MM.1S (cell line): ENCODE measurements at regions not wholly inside any gene's neighbourhood (a gene's known extent, or its start where the extent isn't known, plus 50 kb on each side); places are given as distances from the start of the nearest gene placed in this dataset.

Source experiments
- DNase-seq: peaks from one replicate; pipeline ENCODE4 v3.0.0-alpha.2; 2015
- H2AFZ ChIP-seq: fragments of 300-600 bp; sonication (generic); 2 replicates; pipeline ENCODE4 v1.6.0; 2016; ENCODE audit warnings: antibody characterized with exemption, low read length
- H3F3A ChIP-seq: fragments of 300-600 bp; sonication (generic); 2 replicates; pipeline ENCODE4 v1.6.1; 2016; ENCODE audit warnings: mild to moderate bottlenecking, antibody characterized with exemption, low read length, moderate library complexity, mixed read lengths; ENCODE audit not compliant: insufficient read depth
- H3K27ac ChIP-seq: fragments of 300-600 bp; sonication (generic); 2 replicates; pipeline ENCODE4 v1.5.1; 2016; ENCODE audit warnings: mild to moderate bottlenecking, low read length
- H3K27me3 ChIP-seq: fragments of 300-600 bp; sonication (generic); replicated peaks from 2 replicates; pipeline ENCODE4 v1.6.0; 2016; ENCODE audit warnings: low read length; ENCODE audit not compliant: insufficient read depth
- H3K36me3 ChIP-seq: fragments of 300-600 bp; sonication (generic); replicated peaks from 2 replicates; pipeline ENCODE4 v1.6.1; 2016; ENCODE audit warnings: mild to moderate bottlenecking, low read length, mixed read lengths; ENCODE audit not compliant: insufficient read depth
- H3K4me1 ChIP-seq: fragments of 300-600 bp; sonication (generic); 2 replicates; pipeline ENCODE4 v1.6.1; 2016; ENCODE audit warnings: low read length, mixed read lengths
- H3K4me2 ChIP-seq: fragments of 300-600 bp; sonication (generic); 2 replicates; pipeline ENCODE4 v1.6.0; 2016; ENCODE audit warnings: low read depth, low read length
- H3K4me3 ChIP-seq: fragments of 300-600 bp; sonication (generic); 2 replicates; pipeline ENCODE4 v1.5.1; 2016; ENCODE audit warnings: low read length, mixed read lengths
- H3K79me2 ChIP-seq: fragments of 300-600 bp; sonication (generic); 2 replicates; pipeline ENCODE4 v1.6.1; 2016; ENCODE audit warnings: mixed run types, low read length, mixed read lengths
- H3K9ac ChIP-seq: fragments of 300-600 bp; sonication (generic); 2 replicates; pipeline ENCODE4 v1.6.1; 2016; ENCODE audit warnings: low read length, mixed read lengths
- H3K9me2 ChIP-seq: fragments of 300-600 bp; sonication (generic); replicated peaks from 2 replicates; pipeline ENCODE4 v1.6.1; 2016; ENCODE audit warnings: mild to moderate bottlenecking, low read length, mixed read lengths; ENCODE audit not compliant: insufficient read depth
- H3K9me3 ChIP-seq: fragments of 300-600 bp; sonication (generic); replicated peaks from 2 replicates; pipeline ENCODE4 v1.6.1; 2016; ENCODE audit warnings: mild to moderate bottlenecking, low read length, mixed read lengths; ENCODE audit not compliant: insufficient read depth
- H4K20me1 ChIP-seq: fragments of 300-600 bp; sonication (generic); 2 replicates; pipeline ENCODE4 v1.6.1; 2016; ENCODE audit warnings: mild to moderate bottlenecking, low read length, moderate library complexity, mixed read lengths; ENCODE audit not compliant: insufficient read depth
- EZH2 ChIP-seq: fragments of 300-600 bp; sonication (generic); optimal IDR thresholded peaks from 2 replicates; pipeline ENCODE3; 2017; ENCODE audit warnings: low read depth, mild to moderate bottlenecking, antibody characterized with exemption, low read length, mixed read lengths
- EZH2phosphoT487 ChIP-seq: fragments of 300-600 bp; sonication (generic); IDR thresholded peaks from 2 replicates; pipeline ENCODE4 v1.6.1; 2018; ENCODE audit warnings: antibody characterized with exemption, low read length
- TF ChIP-seq, protein P1 (sequence below): fragments of 300-600 bp; sonication (generic); IDR thresholded peaks from 2 replicates; pipeline ENCODE4 v1.5.1; 2016; ENCODE audit warnings: antibody characterized with exemption, low read length, mixed read lengths

GRCh38 chr3:19029837-19030521, 118.3 kb upstream of the KCNH8 start:
- DNase-seq: no peak
- Histone ChIP-seq H3K4me2 (no peak overlapping the region), H3K27me3 (no peaks in the 10 kb centered on the region), H3K27ac (no peak overlapping the region), H3K9me2 (no peaks in the 10 kb centered on the region), H2AFZ (no peak overlapping the region), H4K20me1 (no peaks in the 10 kb centered on the region), H3K9ac (no peak overlapping the region), H3K4me1 (no peaks in the 10 kb centered on the region), H3K79me2 (no peaks in the 10 kb centered on the region), H3F3A (no peaks in the 10 kb centered on the region), H3K4me3 (no peak overlapping the region), H3K9me3 (no peaks in the 10 kb centered on the region), H3K36me3 (no peaks in the 10 kb centered on the region)
- TF ChIP-seq EZH2 (no peak), EZH2phosphoT487 (no peak)
- TF ChIP-seq, protein P1, sequence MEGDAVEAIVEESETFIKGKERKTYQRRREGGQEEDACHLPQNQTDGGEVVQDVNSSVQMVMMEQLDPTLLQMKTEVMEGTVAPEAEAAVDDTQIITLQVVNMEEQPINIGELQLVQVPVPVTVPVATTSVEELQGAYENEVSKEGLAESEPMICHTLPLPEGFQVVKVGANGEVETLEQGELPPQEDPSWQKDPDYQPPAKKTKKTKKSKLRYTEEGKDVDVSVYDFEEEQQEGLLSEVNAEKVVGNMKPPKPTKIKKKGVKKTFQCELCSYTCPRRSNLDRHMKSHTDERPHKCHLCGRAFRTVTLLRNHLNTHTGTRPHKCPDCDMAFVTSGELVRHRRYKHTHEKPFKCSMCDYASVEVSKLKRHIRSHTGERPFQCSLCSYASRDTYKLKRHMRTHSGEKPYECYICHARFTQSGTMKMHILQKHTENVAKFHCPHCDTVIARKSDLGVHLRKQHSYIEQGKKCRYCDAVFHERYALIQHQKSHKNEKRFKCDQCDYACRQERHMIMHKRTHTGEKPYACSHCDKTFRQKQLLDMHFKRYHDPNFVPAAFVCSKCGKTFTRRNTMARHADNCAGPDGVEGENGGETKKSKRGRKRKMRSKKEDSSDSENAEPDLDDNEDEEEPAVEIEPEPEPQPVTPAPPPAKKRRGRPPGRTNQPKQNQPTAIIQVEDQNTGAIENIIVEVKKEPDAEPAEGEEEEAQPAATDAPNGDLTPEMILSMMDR: no peak

DNA sequence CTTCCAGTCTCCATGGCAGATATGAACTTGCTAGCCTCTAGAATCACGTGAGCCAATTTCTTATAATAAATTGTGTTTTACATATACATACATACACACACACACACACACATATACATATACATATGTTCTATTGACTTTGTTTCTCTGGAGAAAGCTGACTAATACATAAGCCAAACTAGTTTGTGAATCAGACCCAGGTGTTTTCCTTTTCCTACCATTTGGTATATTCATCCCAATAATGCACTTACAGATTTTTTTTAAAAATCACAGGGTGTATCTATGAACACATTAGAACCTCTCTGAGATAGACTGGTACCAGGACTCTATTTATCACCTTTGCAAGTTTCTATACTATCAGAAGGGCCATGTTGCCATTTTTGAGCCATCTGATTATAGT, 122.9 kb upstream of the KCNH8 start:
- Histone ChIP-seq H3K27ac (no peak overlapping the region), H3F3A (no peaks in the 10 kb centered on the region), H4K20me1 (no peaks in the 10 kb centered on the region), H3K4me1 (no peaks in the 10 kb centered on the region), H3K4me2 (no peak overlapping the region), H3K27me3 (no peaks in the 10 kb centered on the region), H2AFZ (no peak overlapping the region), H3K9me3 (no peaks in the 10 kb centered on the region), H3K9me2 (no peaks in the 10 kb centered on the region), H3K36me3 (no peaks in the 10 kb centered on the region), H3K9ac (no peak overlapping the region), H3K4me3 (no peak overlapping the region), H3K79me2 (no peaks in the 10 kb centered on the region)
- TF ChIP-seq EZH2 (no peak), EZH2phosphoT487 (no peak)
- TF ChIP-seq, protein P1: no peak
- DNase-seq: no peak

DNA sequence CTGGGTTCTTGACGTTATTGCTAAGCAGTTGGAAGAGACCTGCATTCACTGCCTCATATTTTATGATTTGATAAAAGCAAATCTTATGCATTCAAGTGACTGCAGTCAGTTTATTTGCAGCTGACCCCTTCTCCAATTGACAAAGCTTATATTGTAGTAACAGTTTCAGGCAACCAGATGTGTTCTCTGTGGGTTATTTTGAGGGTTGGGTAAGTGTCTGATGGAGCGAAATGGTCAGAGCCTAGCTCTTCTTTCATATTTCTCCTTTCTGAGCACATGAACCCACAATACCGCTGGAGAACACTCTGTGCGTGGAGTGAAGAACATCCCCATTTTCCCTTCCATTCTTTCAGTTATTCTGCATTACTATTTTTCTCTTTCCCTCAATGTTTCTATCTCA, 125.8 kb upstream of the KCNH8 start:
- Histone ChIP-seq H3K9me3 (no peaks in the 10 kb centered on the region), H2AFZ (no peak overlapping the region), H3K9me2 (no peaks in the 10 kb centered on the region), H3K79me2 (no peaks in the 10 kb centered on the region), H3K4me3 (no peak overlapping the region), H3K4me1 (no peaks in the 10 kb centered on the region), H3K9ac (no peak overlapping the region), H4K20me1 (no peaks in the 10 kb centered on the region), H3K27me3 (no peaks in the 10 kb centered on the region), H3K27ac (no peak overlapping the region), H3K4me2 (no peak overlapping the region), H3F3A (no peaks in the 10 kb centered on the region), H3K36me3 (no peaks in the 10 kb centered on the region)
- TF ChIP-seq EZH2 (no peak), EZH2phosphoT487 (no peak)
- TF ChIP-seq, protein P1: no peak
- no peak for DNase-seq
